HepG2 (cell line): ENCODE measurements at regions not wholly inside any gene's neighbourhood (a gene's known extent, or its start where the extent isn't known, plus 50 kb on each side); places are given as distances from the start of the nearest gene placed in this dataset.

ENCODE experiments used
- ATAC-seq: fragments of 200-7000 bp; cut with Tn5 transposase; 3 replicates; pipeline ENCODE4 v1.9.1; 2020; ENCODE audit warnings: mild to moderate bottlenecking, moderate library complexity
- BruUV-seq: library from RNA; stranded (reverse); fragments of 400-500 nt; replicated peaks from 2 replicates; lab custom pipeline; 2021; lab: Mats Ljungman, UMichigan
- CTCF ChIA-PET: fragments of 300-600 bp; formaldehyde crosslinking; extraction: SDS; loops from one replicate; lab custom pipeline; 2021; ENCODE audit warnings: low total read pairs, inconsistent platforms, low intra/inter-chr PET ratio; lab: Yijun Ruan, JAX
- POLR2A ChIA-PET: fragments of 350-600 bp; sonication (Branson Sonifier 250); formaldehyde crosslinking; loops from one replicate; lab custom pipeline; 2020; ENCODE audit warnings: antibody characterized with exemption, inconsistent platforms; lab: Yijun Ruan, JAX
- DNase-seq: peaks from one replicate; pipeline ENCODE4 v3.0.0-alpha.2; 2015; ENCODE audit warnings: low spot score
- FAIRE-seq: peaks from 3 replicates; lab custom pipeline; 2011; peaks lifted over from hg19 to GRCh38; lab: Jason Lieb, UNC
- H2AFZ ChIP-seq: one replicate; pipeline ENCODE4 v1.6.1; 2011; ENCODE audit warnings: low read length, inconsistent platforms
- H3K27ac ChIP-seq: fragments of 300-600 bp; 3 replicates; pipeline ENCODE4 v1.8.0; 2011; ENCODE audit warnings: mixed run types, mild to moderate bottlenecking, mixed read lengths, low read length, inconsistent platforms; ENCODE audit not compliant: insufficient read depth; ENCODE audit errors: extremely low read length
- H3K27me3 ChIP-seq, 2 experiments: fragments of 200-600 bp in 1 of 2; 2 replicates in 1 of 2; 3 replicates in 1 of 2; pipeline versions ENCODE4 v1.6.0 to v1.8.0; 2011; ENCODE audit warnings: low read length in 2 of 2, mild to moderate bottlenecking in 2 of 2, moderate library complexity in 2 of 2, inconsistent platforms in 1 of 2; ENCODE audit not compliant: insufficient read depth in 2 of 2, control insufficient read depth in 1 of 2
- H3K36me3 ChIP-seq, 2 experiments: fragments of 200-600 bp in 1 of 2; replicated peaks in 1 of 2; 2 replicates in 1 of 2; 3 replicates in 1 of 2; pipeline versions ENCODE4 v1.5.1 to v1.8.0; 2011; ENCODE audit warnings: low read length in 2 of 2, inconsistent platforms in 1 of 2; ENCODE audit not compliant: insufficient read depth in 2 of 2, control insufficient read depth in 1 of 2
- H3K4me1 ChIP-seq: 2 replicates; pipeline ENCODE4 v1.5.1; 2012; ENCODE audit warnings: low read length, inconsistent platforms; ENCODE audit not compliant: insufficient read depth
- H3K4me2 ChIP-seq: 2 replicates; pipeline ENCODE4 v1.6.0; 2011; ENCODE audit warnings: low read depth, low read length, inconsistent platforms
- H3K4me3 ChIP-seq, 3 experiments: fragments of 200-600 bp in 1 of 3; sonication (generic), shearing (Covaris generic) in 1 of 3; replicated peaks in 1 of 3; 2 replicates each; pipeline ENCODE4 v1.5.1; 2011 to 2016; ENCODE audit warnings: low read length in 3 of 3, inconsistent platforms in 2 of 3, low read depth in 2 of 3, mild to moderate bottlenecking in 2 of 3, control low read depth in 1 of 3, mixed read lengths in 1 of 3; ENCODE audit not compliant: insufficient read depth in 1 of 3
- H3K79me2 ChIP-seq: one replicate; pipeline ENCODE4 v1.6.1; 2011; ENCODE audit warnings: low read length, inconsistent platforms; ENCODE audit not compliant: insufficient read depth
- H3K9ac ChIP-seq: 2 replicates; pipeline ENCODE4 v1.6.0; 2011; ENCODE audit warnings: mild to moderate bottlenecking, low read depth, low read length, inconsistent platforms; ENCODE audit not compliant: insufficient read depth
- H3K9me3 ChIP-seq: 2 replicates; pipeline ENCODE4 v1.5.1; 2012; ENCODE audit warnings: mild to moderate bottlenecking, low read length
- H4K20me1 ChIP-seq: 2 replicates; pipeline ENCODE4 v1.6.0; 2011; ENCODE audit warnings: inconsistent platforms, mild to moderate bottlenecking, low read length, moderate library complexity; ENCODE audit not compliant: insufficient read depth
- BORCS8-MEF2B ChIP-seq: sonication (generic); formaldehyde crosslinking; IDR thresholded peaks from 2 replicates; pipeline ENCODE4 v1.8.0; 2022; ENCODE audit warnings: mild to moderate bottlenecking, missing genetic modification reagents
- KLF6 ChIP-seq: IDR thresholded peaks from 2 replicates; pipeline ENCODE4 v1.8.0; 2016; ENCODE audit warnings: missing biosample characterization, missing genetic modification reagents
- PITX1 ChIP-seq: sonication (generic); formaldehyde crosslinking; IDR thresholded peaks from 2 replicates; pipeline ENCODE4 v1.5.1; 2020; ENCODE audit warnings: mild to moderate bottlenecking, missing genetic modification reagents
- RFX3 ChIP-seq: IDR thresholded peaks from 2 replicates; pipeline ENCODE4 v1.6.1; 2016; ENCODE audit warnings: missing biosample characterization, missing genetic modification reagents
- YY1 ChIP-seq: IDR thresholded peaks from 2 replicates; pipeline ENCODE4 v1.6.1; 2011; ENCODE audit warnings: low read length, low read depth, moderate library complexity, mild to moderate bottlenecking; ENCODE audit not compliant: insufficient read depth, insufficient replicate concordance
- ZNF780A ChIP-seq: sonication (generic); formaldehyde crosslinking; IDR thresholded peaks from 2 replicates; pipeline ENCODE4 v1.8.0; 2022; ENCODE audit warnings: mild to moderate bottlenecking, missing genetic modification reagents, moderate library complexity
- ZSCAN12 ChIP-seq: sonication (generic); formaldehyde crosslinking; IDR thresholded peaks from 2 replicates; pipeline ENCODE4 v1.9.0; 2021; ENCODE audit warnings: mild to moderate bottlenecking, missing genetic modification reagents
- WGBS: methylation state at CpG from one replicate; pipeline ENCODE4 v1.1.6; 2017; ENCODE audit warnings: low lambda C conversion rate; 5-methylcytosine and 5-hydroxymethylcytosine counted together
- in situ Hi-C: cut with HindIII; loops from 2 replicates; pipeline ENCODE4 v1.10.0; 2017; ENCODE audit warnings: low pct_unique_long_range_greater_than_20kb; ENCODE audit not compliant: extremely low pct_ligation_motif_present
- intact Hi-C: fragments of 100-400 bp; cut with micrococcal nuclease; formaldehyde crosslinking; loops from one replicate; pipeline ENCODE4 v1.10.0; 2022; ENCODE audit not compliant: unreplicated experiment
- TF ChIP-seq, protein P1 (sequence below): IDR thresholded peaks from 2 replicates; pipeline ENCODE4 v1.6.1; 2016; ENCODE audit warnings: control low read depth
- TF ChIP-seq, protein P2 (sequence below): IDR thresholded peaks from 2 replicates; pipeline ENCODE4 v1.6.1; 2016; ENCODE audit warnings: missing genetic modification reagents, missing compliant biosample characterization
- TF ChIP-seq, protein P3 (sequence below): sonication (generic); formaldehyde crosslinking; IDR thresholded peaks from 2 replicates; pipeline ENCODE4 v1.5.0; 2020; ENCODE audit warnings: mild to moderate bottlenecking, missing genetic modification reagents, borderline replicate concordance
- TF ChIP-seq, protein P4 (sequence below): IDR thresholded peaks from 2 replicates; pipeline ENCODE4 v1.6.1; 2016; ENCODE audit warnings: missing compliant biosample characterization, missing genetic modification reagents, borderline replicate concordance

DNA sequence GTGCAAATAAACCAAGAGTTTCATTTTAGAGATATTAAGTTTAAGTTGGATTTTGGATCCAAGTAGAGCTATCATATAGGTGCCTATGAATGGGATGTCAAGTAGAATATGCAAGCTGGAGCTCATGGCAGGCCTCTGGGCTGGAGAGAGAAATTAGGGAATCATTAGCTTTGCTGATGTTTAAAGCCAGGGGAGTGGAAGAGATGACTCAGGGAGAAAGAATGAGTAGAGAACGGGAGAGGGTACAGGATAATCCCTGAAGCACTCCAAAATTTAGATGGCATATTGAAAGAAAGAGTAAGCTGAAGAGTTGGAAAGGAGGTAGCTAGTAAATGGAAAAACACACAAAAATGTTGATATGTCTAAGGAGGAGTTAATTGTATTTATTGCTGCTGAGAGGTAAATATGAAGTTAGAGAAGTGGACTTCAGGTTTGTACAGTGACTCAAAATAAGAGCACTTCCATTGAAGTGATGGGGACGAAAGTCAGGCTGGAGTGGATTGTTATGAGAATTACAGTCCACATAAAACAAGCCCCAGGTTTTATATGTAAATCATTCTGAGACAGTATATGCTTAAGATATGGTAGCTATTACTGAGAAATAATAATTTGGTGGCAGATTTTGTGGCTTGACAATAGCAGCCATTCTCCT is 72.5 kb upstream of the GRXCR1 start:
- H3K4me3 ChIP-seq: no peak overlapping the region
- TF ChIP-seq, protein P1, sequence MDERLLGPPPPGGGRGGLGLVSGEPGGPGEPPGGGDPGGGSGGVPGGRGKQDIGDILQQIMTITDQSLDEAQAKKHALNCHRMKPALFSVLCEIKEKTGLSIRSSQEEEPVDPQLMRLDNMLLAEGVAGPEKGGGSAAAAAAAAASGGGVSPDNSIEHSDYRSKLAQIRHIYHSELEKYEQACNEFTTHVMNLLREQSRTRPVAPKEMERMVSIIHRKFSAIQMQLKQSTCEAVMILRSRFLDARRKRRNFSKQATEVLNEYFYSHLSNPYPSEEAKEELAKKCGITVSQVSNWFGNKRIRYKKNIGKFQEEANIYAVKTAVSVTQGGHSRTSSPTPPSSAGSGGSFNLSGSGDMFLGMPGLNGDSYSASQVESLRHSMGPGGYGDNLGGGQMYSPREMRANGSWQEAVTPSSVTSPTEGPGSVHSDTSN (CRISPR knock-in tag): no peak
- TF ChIP-seq ZNF780A (no peak), RFX3 (CRISPR knock-in tag) (no peak)
- TF ChIP-seq, protein P2, sequence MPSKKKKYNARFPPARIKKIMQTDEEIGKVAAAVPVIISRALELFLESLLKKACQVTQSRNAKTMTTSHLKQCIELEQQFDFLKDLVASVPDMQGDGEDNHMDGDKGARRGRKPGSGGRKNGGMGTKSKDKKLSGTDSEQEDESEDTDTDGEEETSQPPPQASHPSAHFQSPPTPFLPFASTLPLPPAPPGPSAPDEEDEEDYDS (CRISPR knock-in tag): no peak
- intact Hi-C loops (no loop called here), in situ Hi-C loops (no loop called here)
- ATAC-seq (no peak), FAIRE-seq (no peak), DNase-seq (no peak)
- no peaks in the 10 kb centered on the region for H3K4me1 ChIP-seq
- no peaks in the 10 kb centered on the region; a peak in 1 of 5 replicates for H3K27me3 ChIP-seq
- no peak overlapping the region for H3K9ac ChIP-seq
- H3K27ac ChIP-seq: no peak overlapping the region
- POLR2A ChIA-PET: no interaction called here
- no peaks in the 10 kb centered on the region for H3K36me3 ChIP-seq
- no TSS peak for BruUV-seq
- H3K4me2 ChIP-seq: no peak overlapping the region
- H3K9me3 ChIP-seq: no peaks in the 10 kb centered on the region
- H4K20me1 ChIP-seq: no peaks in the 10 kb centered on the region
- no peak overlapping the region for H2AFZ ChIP-seq
- H3K79me2 ChIP-seq: no peaks in the 10 kb centered on the region
- 0% methylated on average over 2 of the region's 2 CpGs for WGBS
- CTCF ChIA-PET: no interaction called here

DNA sequence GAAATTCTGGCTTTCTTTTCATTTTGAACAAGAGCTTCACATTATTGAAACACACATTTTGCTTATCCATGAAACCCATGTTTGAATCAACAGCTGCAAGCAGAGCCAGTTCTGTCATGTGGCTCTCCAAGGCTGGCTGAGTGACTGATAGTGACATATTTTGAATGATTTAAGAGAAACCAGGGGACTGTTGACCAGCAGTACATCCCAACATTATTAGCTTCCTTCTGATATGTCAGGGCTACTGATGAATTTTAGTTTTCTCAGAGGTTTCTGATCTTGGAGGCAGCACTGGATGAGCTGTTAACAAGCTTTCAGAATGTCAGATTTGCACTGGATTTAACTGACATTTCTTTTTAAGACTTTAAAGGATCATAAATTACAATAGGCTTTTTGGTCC is 74.6 kb upstream of the GRXCR1 start:
- no peak for DNase-seq
- H3K4me1 ChIP-seq: no peaks in the 10 kb centered on the region
- POLR2A ChIA-PET: no interaction called here
- no peaks in the 10 kb centered on the region for H3K36me3 ChIP-seq
- H3K79me2 ChIP-seq: no peaks in the 10 kb centered on the region
- H3K27me3 ChIP-seq: no peaks in the 10 kb centered on the region; a peak in 1 of 5 replicates
- TF ChIP-seq KLF6: no peak
- TF ChIP-seq, protein P3, sequence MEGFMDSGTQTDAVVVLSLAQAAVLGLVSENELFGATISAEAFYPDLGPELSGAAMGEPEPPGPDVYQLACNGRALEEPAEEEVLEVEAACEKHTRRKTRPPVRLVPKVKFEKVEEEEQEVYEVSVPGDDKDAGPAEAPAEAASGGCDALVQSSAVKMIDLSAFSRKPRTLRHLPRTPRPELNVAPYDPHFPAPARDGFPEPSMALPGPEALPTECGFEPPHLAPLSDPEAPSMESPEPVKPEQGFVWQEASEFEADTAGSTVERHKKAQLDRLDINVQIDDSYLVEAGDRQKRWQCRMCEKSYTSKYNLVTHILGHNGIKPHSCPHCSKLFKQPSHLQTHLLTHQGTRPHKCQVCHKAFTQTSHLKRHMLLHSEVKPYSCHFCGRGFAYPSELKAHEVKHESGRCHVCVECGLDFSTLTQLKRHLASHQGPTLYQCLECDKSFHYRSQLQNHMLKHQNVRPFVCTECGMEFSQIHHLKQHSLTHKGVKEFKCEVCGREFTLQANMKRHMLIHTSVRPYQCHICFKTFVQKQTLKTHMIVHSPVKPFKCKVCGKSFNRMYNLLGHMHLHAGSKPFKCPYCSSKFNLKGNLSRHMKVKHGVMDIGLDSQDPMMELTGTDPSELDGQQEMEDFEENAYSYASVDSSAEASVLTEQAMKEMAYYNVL (CRISPR knock-in tag): no peak
- TF ChIP-seq PITX1: no peak
- TF ChIP-seq YY1: no peak
- TF ChIP-seq ZSCAN12: no peak
- TF ChIP-seq, protein P4, sequence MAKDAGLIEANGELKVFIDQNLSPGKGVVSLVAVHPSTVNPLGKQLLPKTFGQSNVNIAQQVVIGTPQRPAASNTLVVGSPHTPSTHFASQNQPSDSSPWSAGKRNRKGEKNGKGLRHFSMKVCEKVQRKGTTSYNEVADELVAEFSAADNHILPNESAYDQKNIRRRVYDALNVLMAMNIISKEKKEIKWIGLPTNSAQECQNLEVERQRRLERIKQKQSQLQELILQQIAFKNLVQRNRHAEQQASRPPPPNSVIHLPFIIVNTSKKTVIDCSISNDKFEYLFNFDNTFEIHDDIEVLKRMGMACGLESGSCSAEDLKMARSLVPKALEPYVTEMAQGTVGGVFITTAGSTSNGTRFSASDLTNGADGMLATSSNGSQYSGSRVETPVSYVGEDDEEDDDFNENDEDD (CRISPR knock-in tag): no peak
- no peak for TF ChIP-seq BORCS8-MEF2B (CRISPR knock-in tag)
- TF ChIP-seq, all 625 proteins: peak for 0
- H3K9ac ChIP-seq: no peak overlapping the region
- no peak overlapping the region for H3K4me2 ChIP-seq
- FAIRE-seq: no peak
- BruUV-seq: no TSS peak
- in situ Hi-C loops: no loop called here
- H3K27ac ChIP-seq: no peak overlapping the region
- intact Hi-C loops: loop anchor here (1.0 kb wide), 1 partner anchor 250 kb away; no protein-coding TSS in a partner anchor
- CTCF ChIA-PET: interaction anchor here (1.1 kb wide), 1 partner anchor 249 kb away, joined by 3 read pairs; no protein-coding TSS in a partner anchor
- H2AFZ ChIP-seq: no peak overlapping the region
- H3K4me3 ChIP-seq: no peak overlapping the region
- H3K9me3 ChIP-seq: no peaks in the 10 kb centered on the region
- no peak for ATAC-seq
- no peaks in the 10 kb centered on the region for H4K20me1 ChIP-seq
